ENCODE measurements at regions not wholly inside any gene's neighbourhood (a gene's known extent, or its start where the extent isn't known, plus 50 kb on each side); places are given as distances from the start of the nearest gene placed in this dataset.

DNA sequence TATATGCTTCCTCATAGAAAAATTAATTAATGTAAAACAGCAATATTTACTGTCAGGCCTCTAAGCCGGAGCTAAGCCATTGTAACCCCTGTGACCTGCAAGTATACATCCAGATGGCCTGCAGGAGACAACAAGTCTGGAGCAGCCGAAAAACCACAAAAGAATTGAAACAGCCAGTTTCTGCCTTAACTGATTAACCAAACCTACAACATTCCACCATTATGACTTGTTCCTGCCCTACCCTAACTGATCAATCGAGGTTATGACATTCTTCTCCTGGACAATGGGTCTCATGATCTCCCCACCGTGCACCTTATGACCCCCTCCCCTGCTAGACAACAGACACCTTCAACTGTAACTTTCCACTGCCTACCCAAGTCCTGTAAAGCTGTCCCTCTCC, 205.8 kb upstream of the DUSP10 start (continued):
- TF ChIP-seq IRF3 (IDR thresholded peaks at IDR 0.05; ENCODE audit: low read depth, low read length) (no peak), FOXJ3 (CRISPR knock-in tag; IDR thresholded peaks at IDR 0.05) (no peak)
- TF ChIP-seq, protein P1, sequence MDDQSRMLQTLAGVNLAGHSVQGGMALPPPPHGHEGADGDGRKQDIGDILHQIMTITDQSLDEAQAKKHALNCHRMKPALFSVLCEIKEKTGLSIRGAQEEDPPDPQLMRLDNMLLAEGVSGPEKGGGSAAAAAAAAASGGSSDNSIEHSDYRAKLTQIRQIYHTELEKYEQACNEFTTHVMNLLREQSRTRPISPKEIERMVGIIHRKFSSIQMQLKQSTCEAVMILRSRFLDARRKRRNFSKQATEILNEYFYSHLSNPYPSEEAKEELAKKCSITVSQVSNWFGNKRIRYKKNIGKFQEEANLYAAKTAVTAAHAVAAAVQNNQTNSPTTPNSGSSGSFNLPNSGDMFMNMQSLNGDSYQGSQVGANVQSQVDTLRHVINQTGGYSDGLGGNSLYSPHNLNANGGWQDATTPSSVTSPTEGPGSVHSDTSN (IDR thresholded peaks at IDR 0.05): no peak

DNA sequence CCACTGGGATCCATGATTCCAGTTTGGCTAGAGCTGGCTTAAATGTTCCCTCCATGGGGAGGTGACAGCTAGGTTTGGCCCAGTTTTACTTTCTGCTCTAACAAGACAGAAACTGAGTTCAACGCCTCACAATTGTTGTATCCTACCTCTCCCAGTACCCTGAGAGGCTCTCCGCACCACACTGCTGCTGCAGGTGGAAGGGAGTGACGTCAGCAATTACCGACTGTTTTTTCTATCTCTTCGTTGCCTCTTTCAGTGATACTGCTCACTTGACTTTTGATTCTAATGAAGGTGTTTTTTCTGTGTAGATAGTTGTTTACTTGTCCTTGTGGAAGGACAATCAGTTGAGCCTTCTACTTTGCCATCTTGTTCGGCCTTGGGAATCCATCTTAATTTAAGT, 204.9 kb upstream of the DUSP10 start:
- Histone ChIP-seq H4K20me1 (ENCODE audit: insufficient read depth) (no peaks in the 10 kb centered on the region), H3K9me3 (peaks cover 4% of the 10 kb centered on the region; the same call in 1 of the 2 replicates), H3K27ac (ENCODE audit: low read depth in 2 of 2, low read length in 1 of 2) (no peak overlapping the region), H3K4me1 (ENCODE audit: control insufficient read depth in 1 of 2, insufficient read depth in 2 of 2, low read depth in 1 of 2, low read length in 1 of 2) (no peaks in the 10 kb centered on the region), H3K9ac (no peak overlapping the region), H3K9me2 (no peaks in the 10 kb centered on the region), H3K4me3 (ENCODE audit: low read depth in 2 of 2, low read length in 1 of 2) (no peak overlapping the region), H2AFZ (ENCODE audit: low read depth) (no peak overlapping the region), H3K36me3 (replicated peaks in 1 of 2; ENCODE audit: control insufficient read depth in 1 of 2, insufficient read depth in 2 of 2, low read length in 1 of 2) (no peaks in the 10 kb centered on the region), H3F3A (replicated peaks; ENCODE audit: insufficient read depth) (no peaks in the 10 kb centered on the region), H3K79me2 (ENCODE audit: insufficient read depth) (no peaks in the 10 kb centered on the region), H3K27me3 (ENCODE audit: insufficient read depth) (no peaks in the 10 kb centered on the region), H3K4me2 (no peak overlapping the region)
- WGBS (ENCODE audit: low lambda C conversion rate): 85% methylated on average over 6 of the region's 6 CpGs
- ChIA-PET POLR2A (no interaction called here), CTCF (no interaction called here)
- TF ChIP-seq YY1 (IDR thresholded peaks at IDR 0.05; ENCODE audit: low read depth) (no peak), POLR2AphosphoS5 (IDR thresholded peaks at IDR 0.05; ENCODE audit: low read depth, low read length) (no peak), CHD2 (IDR thresholded peaks at IDR 0.05; ENCODE audit: low read length, partially characterized antibody) (no peak), EZH2phosphoT487 (IDR thresholded peaks at IDR 0.05; ENCODE audit: borderline replicate concordance, low read depth) (no peak), IRF3 (IDR thresholded peaks at IDR 0.05; ENCODE audit: low read depth, low read length) (no peak), SMC3 (IDR thresholded peaks at IDR 0.05; ENCODE audit: low read depth, low read length) (no peak), RFX5 (IDR thresholded peaks at IDR 0.05; ENCODE audit: low read length) (no peak), NRF1 (IDR thresholded peaks at IDR 0.05; ENCODE audit: low read depth, low read length) (no peak), FOSL2 (IDR thresholded peaks at IDR 0.05; ENCODE audit: borderline replicate concordance, low read depth) (no peak), TEAD4 (IDR thresholded peaks at IDR 0.05; ENCODE audit: borderline replicate concordance, insufficient read depth) (no peak), USF1 (IDR thresholded peaks at IDR 0.05; ENCODE audit: borderline replicate concordance, low read depth) (no peak), JUND (IDR thresholded peaks at IDR 0.05) (no peak), FOXM1 (IDR thresholded peaks at IDR 0.05; ENCODE audit: low read depth) (no peak), GABPA (IDR thresholded peaks at IDR 0.05; ENCODE audit: low read depth) (no peak), MEF2A (IDR thresholded peaks at IDR 0.05; ENCODE audit: borderline replicate concordance, low read depth) (no peak), EP300 (IDR thresholded peaks at IDR 0.05; ENCODE audit: borderline replicate concordance in 1 of 2, low read depth in 1 of 2, low read length in 1 of 2) (no peak), SIN3A (IDR thresholded peaks at IDR 0.05; ENCODE audit: borderline replicate concordance, low read depth, low read length) (no peak), MXI1 (IDR thresholded peaks at IDR 0.05; ENCODE audit: low read depth, low read length) (no peak)
- TF ChIP-seq, protein P2, sequence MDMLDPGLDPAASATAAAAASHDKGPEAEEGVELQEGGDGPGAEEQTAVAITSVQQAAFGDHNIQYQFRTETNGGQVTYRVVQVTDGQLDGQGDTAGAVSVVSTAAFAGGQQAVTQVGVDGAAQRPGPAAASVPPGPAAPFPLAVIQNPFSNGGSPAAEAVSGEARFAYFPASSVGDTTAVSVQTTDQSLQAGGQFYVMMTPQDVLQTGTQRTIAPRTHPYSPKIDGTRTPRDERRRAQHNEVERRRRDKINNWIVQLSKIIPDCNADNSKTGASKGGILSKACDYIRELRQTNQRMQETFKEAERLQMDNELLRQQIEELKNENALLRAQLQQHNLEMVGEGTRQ (IDR thresholded peaks at IDR 0.05; ENCODE audit: borderline replicate concordance, low read depth, low read length): no peak
- TF ChIP-seq, protein P3, sequence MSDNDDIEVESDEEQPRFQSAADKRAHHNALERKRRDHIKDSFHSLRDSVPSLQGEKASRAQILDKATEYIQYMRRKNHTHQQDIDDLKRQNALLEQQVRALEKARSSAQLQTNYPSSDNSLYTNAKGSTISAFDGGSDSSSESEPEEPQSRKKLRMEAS (IDR thresholded peaks at IDR 0.05; ENCODE audit: low read depth): no peak
- DNase-seq: no peak
